Upper lobe of left lung (tissue), 6 donors: ENCODE measurements at regions not wholly inside any gene's neighbourhood (a gene's known extent, or its start where the extent isn't known, plus 50 kb on each side); places are given as distances from the start of the nearest gene placed in this dataset.

ENCODE experiments used
- ATAC-seq, 2 donors: fragments of 200-7000 bp; cut with Tn5 transposase; one replicate each; pipeline ENCODE4 v1.9.1; 2022; ENCODE audit warnings: mild to moderate bottlenecking in 2 of 2, moderate library complexity in 2 of 2; ENCODE audit not compliant: low FRiP score in 2 of 2
- DNase-seq, 2 donors: peaks; one replicate each; pipeline ENCODE4 v3.0.0-alpha.2; 2019 to 2020
- H3K27ac ChIP-seq, 4 donors: fragments of 200-600 bp; sonication (generic); one replicate each; pipeline ENCODE4 v1.5.1; 2016 to 2019
- H3K27me3 ChIP-seq, 4 donors: fragments of 200-600 bp; sonication (generic); one replicate each; pipeline ENCODE4 v1.5.1; 2017 to 2019
- H3K36me3 ChIP-seq, 4 donors: fragments of 200-600 bp; sonication (generic); one replicate each; pipeline ENCODE4 v1.5.1; 2016 to 2019
- H3K4me1 ChIP-seq, 4 donors: fragments of 200-600 bp; sonication (generic); one replicate each; pipeline ENCODE4 v1.5.1; 2018 to 2019
- H3K4me3 ChIP-seq, 4 donors: fragments of 200-600 bp; sonication (generic); one replicate each; pipeline ENCODE4 v1.5.1; 2017 to 2019; ENCODE audit warnings: mild to moderate bottlenecking in 2 of 4, moderate library complexity in 1 of 4
- H3K9me3 ChIP-seq, 4 donors: fragments of 200-600 bp; sonication (generic); one replicate each; pipeline ENCODE4 v1.5.1; 2018 to 2019
- EP300 ChIP-seq, 4 donors: sonication (generic); formaldehyde crosslinking; IDR thresholded peaks; one replicate each; pipeline ENCODE4 v1.5.1; 2017; ENCODE audit warnings: antibody characterized with exemption in 4 of 4, control low read depth in 2 of 4
- POLR2A ChIP-seq, 4 donors: fragments of 450-650 bp; IDR thresholded peaks; one replicate each; pipeline ENCODE4 v1.5.1; 2016 to 2017; ENCODE audit warnings: antibody characterized with exemption in 4 of 4, mild to moderate bottlenecking in 2 of 4
- POLR2AphosphoS5 ChIP-seq, 2 donors: sonication (generic); formaldehyde crosslinking; IDR thresholded peaks; one replicate each; pipeline ENCODE4 v1.5.1; 2017; ENCODE audit warnings: antibody characterized with exemption in 2 of 2
- WGBS, 2 donors: methylation state at CpG; one replicate each; pipeline ENCODE4 v1.1.5; 2017 to 2018; 5-methylcytosine and 5-hydroxymethylcytosine counted together
- TF ChIP-seq, protein P1 (sequence below), 6 experiments: fragments of 450-650 bp in 4 of 6; fragments of 200-600 bp in 2 of 6; sonication (generic) in 2 of 6; IDR thresholded peaks; one replicate each; pipeline ENCODE4 v1.5.1; 2016 to 2019; ENCODE audit warnings: antibody characterized with exemption in 6 of 6
- donor health status: DM: no; HTN: no; CAD: no; lungs with moderate emphysema.
- donor health status: DM: no; HTN: yes; CAD: no; lungs with severe emphysema.

- TF ChIP-seq, protein P1, sequence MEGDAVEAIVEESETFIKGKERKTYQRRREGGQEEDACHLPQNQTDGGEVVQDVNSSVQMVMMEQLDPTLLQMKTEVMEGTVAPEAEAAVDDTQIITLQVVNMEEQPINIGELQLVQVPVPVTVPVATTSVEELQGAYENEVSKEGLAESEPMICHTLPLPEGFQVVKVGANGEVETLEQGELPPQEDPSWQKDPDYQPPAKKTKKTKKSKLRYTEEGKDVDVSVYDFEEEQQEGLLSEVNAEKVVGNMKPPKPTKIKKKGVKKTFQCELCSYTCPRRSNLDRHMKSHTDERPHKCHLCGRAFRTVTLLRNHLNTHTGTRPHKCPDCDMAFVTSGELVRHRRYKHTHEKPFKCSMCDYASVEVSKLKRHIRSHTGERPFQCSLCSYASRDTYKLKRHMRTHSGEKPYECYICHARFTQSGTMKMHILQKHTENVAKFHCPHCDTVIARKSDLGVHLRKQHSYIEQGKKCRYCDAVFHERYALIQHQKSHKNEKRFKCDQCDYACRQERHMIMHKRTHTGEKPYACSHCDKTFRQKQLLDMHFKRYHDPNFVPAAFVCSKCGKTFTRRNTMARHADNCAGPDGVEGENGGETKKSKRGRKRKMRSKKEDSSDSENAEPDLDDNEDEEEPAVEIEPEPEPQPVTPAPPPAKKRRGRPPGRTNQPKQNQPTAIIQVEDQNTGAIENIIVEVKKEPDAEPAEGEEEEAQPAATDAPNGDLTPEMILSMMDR (IDR thresholded peaks at IDR 0.05): no peak
- TF ChIP-seq POLR2A (IDR thresholded peaks at IDR 0.05): no peak
- no peak for TF ChIP-seq POLR2AphosphoS5 (IDR thresholded peaks at IDR 0.05)
- TF ChIP-seq EP300 (IDR thresholded peaks at IDR 0.05): no peak
- no peaks in the 10 kb centered on the region for H3K9me3 ChIP-seq
- no peak for DNase-seq
- H3K4me1 ChIP-seq: no peaks in the 10 kb centered on the region
- 74 to 82% methylated on average over 3 of the region's 3 CpGs for WGBS, 2 donors
- H3K36me3 ChIP-seq: no peaks in the 10 kb centered on the region
- no peak overlapping the region for H3K4me3 ChIP-seq
- no peak overlapping the region for H3K27ac ChIP-seq
- no peak for ATAC-seq
- no peaks in the 10 kb centered on the region for H3K27me3 ChIP-seq
These were observed 63.3 kb upstream of the ARX start for GRCh38 chrX:25079020-25079419.

- H3K4me3 ChIP-seq: no peak overlapping the region
- H3K4me1 ChIP-seq: no peaks in the 10 kb centered on the region
- DNase-seq: no peak
- no peaks in the 10 kb centered on the region for H3K9me3 ChIP-seq
- WGBS, 2 donors: 72 to 75% methylated on average over 9 of the region's 9 CpGs
- no peaks in the 10 kb centered on the region for H3K36me3 ChIP-seq
- no peak for TF ChIP-seq EP300 (IDR thresholded peaks at IDR 0.05)
- TF ChIP-seq, protein P1 (IDR thresholded peaks at IDR 0.05): no peak
- ATAC-seq: no peak
- H3K27ac ChIP-seq: no peak overlapping the region
- no peaks in the 10 kb centered on the region for H3K27me3 ChIP-seq
These were observed 61.3 kb upstream of the ARX start for GRCh38 chrX:25076941-25077500.

DNA sequence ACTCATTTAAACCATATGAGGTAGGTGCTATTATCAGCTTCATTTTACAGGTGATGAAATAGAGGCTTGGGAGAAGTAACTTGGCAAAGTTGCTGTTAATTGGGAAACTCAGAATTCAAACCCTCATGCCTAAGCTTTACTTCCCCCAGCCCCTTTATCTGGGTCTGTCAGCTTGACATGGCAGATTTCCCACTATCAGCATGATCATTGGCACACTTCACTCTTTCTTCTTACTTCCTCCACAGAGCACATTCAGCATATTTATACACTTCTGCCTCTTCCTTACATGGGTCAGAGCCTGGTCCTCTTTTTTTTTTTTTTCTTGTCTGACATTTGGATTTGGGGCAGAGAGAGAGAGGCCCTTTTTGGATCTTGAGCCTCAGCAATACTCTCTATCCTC lies 56.5 kb upstream of the ARX start:
- no peak overlapping the region for H3K27ac ChIP-seq
- no peaks in the 10 kb centered on the region for H3K9me3 ChIP-seq
- DNase-seq (no peak), ATAC-seq (no peak)
- no peaks in the 10 kb centered on the region for H3K36me3 ChIP-seq
- no peak overlapping the region for H3K4me3 ChIP-seq
- no peaks in the 10 kb centered on the region for H3K4me1 ChIP-seq
- no peak for TF ChIP-seq POLR2A (IDR thresholded peaks at IDR 0.05)
- no peak for TF ChIP-seq EP300 (IDR thresholded peaks at IDR 0.05)
- no peak for TF ChIP-seq POLR2AphosphoS5 (IDR thresholded peaks at IDR 0.05)
- TF ChIP-seq, protein P1 (IDR thresholded peaks at IDR 0.05): no peak
- no peaks in the 10 kb centered on the region for H3K27me3 ChIP-seq

DNA sequence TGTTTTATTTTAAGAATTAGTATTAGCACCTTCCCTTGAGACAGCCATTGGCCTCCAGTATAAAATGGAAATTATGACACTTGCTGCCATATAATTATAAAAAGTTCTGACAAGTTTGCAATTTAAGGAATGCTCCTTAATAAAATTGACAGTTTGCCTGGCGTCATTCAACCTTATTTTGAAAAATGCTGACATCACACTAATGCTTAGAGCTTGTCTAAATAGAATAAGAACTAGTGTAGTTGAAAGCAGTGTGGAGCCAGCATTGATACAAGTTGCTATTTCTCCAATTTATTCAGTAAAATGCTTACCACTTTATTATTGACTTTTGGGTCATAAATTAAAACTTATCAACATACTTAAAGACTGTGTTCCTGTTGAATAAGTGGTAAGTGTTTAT lies 54.3 kb upstream of the ARX start:
- ATAC-seq (no peak), DNase-seq (no peak)
- Histone ChIP-seq H3K36me3 (no peaks in the 10 kb centered on the region), H3K27me3 (no peaks in the 10 kb centered on the region), H3K4me1 (no peaks in the 10 kb centered on the region), H3K9me3 (no peaks in the 10 kb centered on the region), H3K4me3 (no peak overlapping the region), H3K27ac (no peak overlapping the region)
- 60 to 86% methylated on average over 1 of the region's 1 CpG for WGBS, 2 donors
- TF ChIP-seq POLR2AphosphoS5 (IDR thresholded peaks at IDR 0.05) (no peak), EP300 (IDR thresholded peaks at IDR 0.05) (no peak)

DNA sequence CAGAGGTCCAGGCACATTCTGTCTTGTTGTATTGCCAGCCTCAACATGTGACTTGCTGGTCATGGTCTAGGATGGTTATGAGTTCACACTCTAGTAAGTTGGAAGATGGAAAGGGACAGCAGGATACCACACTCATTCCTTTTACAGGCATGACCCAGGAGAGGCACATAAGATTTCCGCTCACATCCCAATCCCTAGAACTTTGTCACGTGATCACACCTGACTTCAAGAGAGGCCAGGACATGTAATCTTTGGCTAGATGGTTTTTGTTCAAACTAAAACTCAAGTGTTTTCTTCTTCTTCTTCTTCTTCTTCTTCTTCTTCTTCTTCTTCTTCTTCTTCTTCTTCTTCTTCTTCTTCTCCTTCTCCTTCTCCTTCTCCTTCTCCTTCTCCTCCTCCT lies 53.4 kb upstream of the ARX start:
- Histone ChIP-seq H3K27ac (no peak overlapping the region), H3K36me3 (no peaks in the 10 kb centered on the region), H3K4me1 (no peaks in the 10 kb centered on the region), H3K4me3 (no peak overlapping the region), H3K27me3 (no peaks in the 10 kb centered on the region), H3K9me3 (no peaks in the 10 kb centered on the region)
- TF ChIP-seq POLR2A (IDR thresholded peaks at IDR 0.05) (no peak), POLR2AphosphoS5 (IDR thresholded peaks at IDR 0.05) (no peak), EP300 (IDR thresholded peaks at IDR 0.05) (no peak)
- TF ChIP-seq, protein P1 (IDR thresholded peaks at IDR 0.05): no peak
- 91% methylated on average over 2 of the region's 2 CpGs for WGBS, 2 donors
- no peak for DNase-seq
- no peak for ATAC-seq
